ENCODE measurements at regions not wholly inside any gene's neighbourhood (a gene's known extent, or its start where the extent isn't known, plus 50 kb on each side); places are given as distances from the start of the nearest gene placed in this dataset.
"Not testable (repeated sequence)": the region's sequence is repeated elsewhere in the genome, so short reads cannot be mapped to it uniquely, and the experiment has no call there.

DNA sequence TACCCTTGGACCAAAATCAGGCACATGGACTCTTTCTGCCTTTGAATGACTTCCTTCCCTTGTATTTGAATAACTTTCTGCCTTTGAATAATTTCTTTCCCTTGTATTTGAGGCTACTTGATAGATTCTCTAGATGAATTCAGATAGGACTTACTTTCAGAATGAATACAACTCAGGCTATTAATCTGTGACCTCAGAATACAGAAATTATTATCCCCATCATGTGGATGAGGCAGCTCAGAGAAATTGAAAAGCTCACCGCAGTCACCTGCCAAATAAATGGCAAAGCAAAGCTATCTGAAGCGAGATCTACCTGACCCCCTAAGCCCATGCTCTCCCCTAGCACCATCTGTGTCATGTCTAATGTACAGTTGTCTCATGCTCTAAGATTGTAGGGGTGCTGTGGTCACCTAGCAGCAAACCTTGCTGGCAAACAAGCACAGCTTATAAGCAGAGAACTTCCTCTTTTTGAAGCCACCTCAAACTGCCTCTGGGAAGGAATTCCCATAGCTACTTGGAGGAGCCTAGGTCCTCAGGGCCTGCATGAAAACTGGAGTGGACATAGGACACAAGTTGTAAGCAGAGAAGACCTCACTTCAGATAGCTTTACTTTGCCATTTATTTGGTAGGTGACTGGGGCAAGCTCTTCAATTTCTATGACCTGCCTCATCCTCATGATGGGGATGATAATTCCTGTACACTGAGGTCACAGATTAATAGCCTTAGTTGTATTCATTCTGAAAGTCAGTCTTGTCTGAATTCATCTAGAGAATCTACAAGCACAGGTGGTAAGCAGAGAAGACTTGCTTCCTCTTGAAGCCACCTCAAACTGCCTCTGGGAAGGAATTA lies 66.1 kb downstream of the FASLG start:
- no peak for DNase-seq (ENCODE audit: low read depth)
- TF ChIP-seq, protein P1, sequence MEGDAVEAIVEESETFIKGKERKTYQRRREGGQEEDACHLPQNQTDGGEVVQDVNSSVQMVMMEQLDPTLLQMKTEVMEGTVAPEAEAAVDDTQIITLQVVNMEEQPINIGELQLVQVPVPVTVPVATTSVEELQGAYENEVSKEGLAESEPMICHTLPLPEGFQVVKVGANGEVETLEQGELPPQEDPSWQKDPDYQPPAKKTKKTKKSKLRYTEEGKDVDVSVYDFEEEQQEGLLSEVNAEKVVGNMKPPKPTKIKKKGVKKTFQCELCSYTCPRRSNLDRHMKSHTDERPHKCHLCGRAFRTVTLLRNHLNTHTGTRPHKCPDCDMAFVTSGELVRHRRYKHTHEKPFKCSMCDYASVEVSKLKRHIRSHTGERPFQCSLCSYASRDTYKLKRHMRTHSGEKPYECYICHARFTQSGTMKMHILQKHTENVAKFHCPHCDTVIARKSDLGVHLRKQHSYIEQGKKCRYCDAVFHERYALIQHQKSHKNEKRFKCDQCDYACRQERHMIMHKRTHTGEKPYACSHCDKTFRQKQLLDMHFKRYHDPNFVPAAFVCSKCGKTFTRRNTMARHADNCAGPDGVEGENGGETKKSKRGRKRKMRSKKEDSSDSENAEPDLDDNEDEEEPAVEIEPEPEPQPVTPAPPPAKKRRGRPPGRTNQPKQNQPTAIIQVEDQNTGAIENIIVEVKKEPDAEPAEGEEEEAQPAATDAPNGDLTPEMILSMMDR (conservative IDR thresholded peaks at IDR 0.05; ENCODE audit: low read depth, low read length): no peak
- no peak overlapping the region for H3K4me3 ChIP-seq (ENCODE audit: low read depth, low read length)

DNA sequence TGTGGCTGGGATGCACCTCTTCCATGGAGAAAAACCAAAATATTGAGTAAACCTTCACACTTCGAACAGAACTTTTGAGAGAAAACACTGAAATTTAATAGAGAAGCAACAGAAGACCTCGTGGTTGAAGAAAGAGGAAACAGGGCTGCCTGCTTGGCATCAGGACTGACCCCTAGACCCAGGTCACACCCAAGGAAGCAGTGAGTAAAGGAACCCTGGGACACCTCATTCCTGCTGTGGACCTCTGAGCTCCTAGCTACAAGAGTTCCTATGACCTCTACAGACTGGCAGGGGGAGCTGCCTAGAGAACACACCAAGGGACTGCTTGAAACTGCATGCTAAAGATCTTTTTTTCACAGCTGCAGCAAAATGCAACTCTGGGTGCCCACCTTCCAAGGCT lies 67.8 kb downstream of the FASLG start:
- no peak for DNase-seq (ENCODE audit: low read depth)
- TF ChIP-seq, protein P1 (conservative IDR thresholded peaks at IDR 0.05; ENCODE audit: low read depth, low read length): no peak
- H3K4me3 ChIP-seq (ENCODE audit: low read depth, low read length): no peak overlapping the region

DNA sequence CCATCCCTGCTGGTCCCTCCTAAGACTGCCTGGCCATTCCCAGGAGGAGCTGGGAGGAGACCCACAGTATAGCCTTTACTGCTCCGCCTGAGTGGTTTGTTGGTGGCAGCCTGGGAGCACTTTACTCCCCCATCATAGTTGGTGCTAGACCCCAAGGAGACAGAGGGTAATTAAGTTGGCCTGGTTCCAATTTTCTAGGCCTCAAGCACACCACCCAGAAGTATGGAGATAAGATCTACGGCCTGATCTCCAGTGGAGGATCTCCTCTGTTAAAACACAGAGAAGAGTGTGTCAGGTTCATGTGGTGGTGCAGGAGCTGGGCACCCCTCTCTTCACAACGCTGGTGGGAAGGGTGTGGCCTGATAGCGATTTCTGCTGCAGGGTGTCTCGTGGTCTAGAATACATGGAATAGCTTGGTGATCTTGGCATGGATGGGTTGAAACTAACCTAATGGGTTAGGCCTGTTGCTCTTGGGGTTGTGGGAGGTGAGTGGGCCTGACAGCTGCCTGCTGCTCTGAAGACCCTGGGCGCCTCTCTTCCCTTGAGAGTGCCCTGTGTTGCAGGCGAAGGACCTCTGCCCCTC lies 68.5 kb downstream of the FASLG start:
- TF ChIP-seq, protein P1 (conservative IDR thresholded peaks at IDR 0.05; ENCODE audit: low read depth, low read length): no peak
- no peak for DNase-seq (ENCODE audit: low read depth)
- no peak overlapping the region for H3K4me3 ChIP-seq (ENCODE audit: low read depth, low read length)

DNA sequence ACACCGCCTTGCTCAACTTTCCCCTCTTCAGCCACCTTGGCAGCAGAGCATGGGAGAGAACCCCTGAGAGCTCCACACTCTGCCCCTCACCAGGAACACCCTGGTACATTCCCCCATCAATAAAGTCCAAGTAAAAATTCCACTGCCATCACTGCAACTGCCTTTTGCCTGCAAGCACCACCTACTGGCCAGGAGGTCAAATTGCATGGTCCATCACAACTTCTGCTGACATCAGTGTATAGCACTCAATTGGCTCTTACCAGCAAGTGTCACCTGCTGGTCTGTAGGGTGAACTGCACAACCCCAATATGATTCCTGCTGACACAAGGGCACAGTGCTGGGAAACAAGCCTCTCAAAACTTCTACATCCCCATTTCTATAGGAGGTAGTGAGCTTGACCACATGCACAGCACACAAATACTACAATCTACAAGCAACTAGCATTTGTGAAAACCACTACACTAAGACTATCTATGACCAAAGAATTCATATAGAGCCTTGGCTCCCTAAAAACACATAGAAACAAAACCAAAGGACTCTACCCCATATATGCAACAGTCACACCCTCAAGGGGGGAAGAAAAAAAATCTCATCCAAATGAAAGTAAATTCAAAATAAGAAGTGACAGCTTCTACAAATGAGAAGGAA lies 69.2 kb downstream of the FASLG start:
- TF ChIP-seq, protein P1 (conservative IDR thresholded peaks at IDR 0.05; ENCODE audit: low read depth, low read length): peak; percentile 69
- no peak for DNase-seq (ENCODE audit: low read depth)
- no peak overlapping the region for H3K4me3 ChIP-seq (ENCODE audit: low read depth, low read length)

DNA sequence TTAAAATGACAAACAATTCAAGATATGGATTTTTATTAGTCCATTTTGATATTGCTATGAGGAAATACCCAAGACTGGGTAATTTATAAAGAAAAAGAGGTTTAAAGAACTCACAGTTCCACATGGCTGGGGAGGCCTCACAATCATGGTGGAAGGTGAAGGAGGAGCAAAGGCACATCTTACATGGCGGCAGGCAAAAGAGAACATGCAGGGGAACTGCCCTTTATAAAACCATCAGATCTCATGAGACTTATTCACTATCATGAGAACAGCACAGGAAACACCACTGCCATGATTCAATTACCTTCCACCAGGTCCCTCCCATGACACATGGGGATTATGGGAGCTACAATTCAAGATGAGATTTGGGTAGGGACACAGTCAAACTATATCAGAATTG lies 69.8 kb downstream of the FASLG start:
- not testable (repeated sequence) for H3K4me3 ChIP-seq (ENCODE audit: low read depth, low read length); DNase-seq (ENCODE audit: low read depth)

DNA sequence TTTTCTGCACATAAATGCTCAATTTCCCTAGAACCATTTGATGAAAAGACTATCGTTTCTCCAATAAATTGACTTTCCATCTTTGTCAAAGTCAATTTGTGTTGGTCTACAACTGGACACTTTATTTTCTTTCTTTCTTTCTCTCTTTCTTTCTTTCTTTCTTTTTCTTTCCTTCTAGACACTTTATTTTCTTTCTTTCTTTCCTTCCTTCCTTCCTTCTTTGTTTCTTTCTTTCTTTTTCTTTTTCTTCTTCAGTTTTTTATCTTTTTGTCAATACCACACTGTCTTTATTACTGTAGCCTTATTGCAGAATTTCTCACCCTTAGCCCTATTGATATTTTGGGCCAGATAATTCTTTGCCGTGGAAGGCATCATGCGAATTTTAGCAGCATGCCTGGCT lies 73.5 kb downstream of the FASLG start:
- TF ChIP-seq, protein P1 (conservative IDR thresholded peaks at IDR 0.05; ENCODE audit: low read depth, low read length): no peak
- no peak for DNase-seq (ENCODE audit: low read depth)
- no peak overlapping the region for H3K4me3 ChIP-seq (ENCODE audit: low read depth, low read length)

DNA sequence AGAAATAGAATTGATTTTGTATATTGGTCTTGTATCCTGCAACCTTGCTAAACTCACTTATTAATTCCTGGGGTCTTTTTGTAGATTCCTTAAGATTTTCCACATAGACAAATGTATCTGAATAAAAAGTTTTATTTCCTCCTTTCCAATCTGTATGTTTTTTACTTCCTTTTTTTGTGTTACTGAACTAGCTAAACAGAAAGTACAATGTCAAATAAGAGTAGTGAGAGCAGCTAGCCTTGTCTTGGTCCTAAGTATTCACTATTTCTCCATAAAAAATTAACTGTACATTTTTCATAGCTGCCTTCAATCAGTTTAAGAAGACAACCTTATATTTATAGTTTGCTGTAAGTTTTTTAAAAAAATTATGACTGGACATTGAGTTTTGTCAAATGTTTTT lies 74.9 kb downstream of the FASLG start:
- TF ChIP-seq, protein P1 (conservative IDR thresholded peaks at IDR 0.05; ENCODE audit: low read depth, low read length): no peak
- no peak overlapping the region for H3K4me3 ChIP-seq (ENCODE audit: low read depth, low read length)
- DNase-seq (ENCODE audit: low read depth): no peak
